ENCODE measurements at regions not wholly inside any gene's neighbourhood (a gene's known extent, or its start where the extent isn't known, plus 50 kb on each side); places are given as distances from the start of the nearest gene placed in this dataset.

- no peak for DNase-seq (ENCODE audit: low read depth in 2 of 2)
These were observed 560.8 kb downstream of the BNC2 start for GRCh38 chr9:16309469-16310271.

- DNase-seq (ENCODE audit: low read depth in 2 of 2): no peak
These were observed 560.0 kb downstream of the BNC2 start for GRCh38 chr9:16310278-16311110.

- DNase-seq (ENCODE audit: low read depth in 2 of 2): no peak
These were observed 558.4 kb downstream of the BNC2 start for GRCh38 chr9:16312116-16312515.

GRCh38 chr9:16312962-16313546 is 557.4 kb downstream of the BNC2 start:
- no peak for DNase-seq (ENCODE audit: low read depth in 2 of 2)

GRCh38 chr9:16314476-16314875 is 556.0 kb downstream of the BNC2 start:
- DNase-seq (ENCODE audit: low read depth in 2 of 2): no peak

GRCh38 chr9:16315720-16316119 is 554.8 kb downstream of the BNC2 start:
- no peak for DNase-seq (ENCODE audit: low read depth in 2 of 2)

- DNase-seq (ENCODE audit: low read depth in 2 of 2): no peak
These were observed 554.0 kb downstream of the BNC2 start for GRCh38 chr9:16316456-16316855.

- DNase-seq (ENCODE audit: low read depth in 2 of 2): no peak
These were observed 553.3 kb downstream of the BNC2 start for GRCh38 chr9:16316911-16317817.

GRCh38 chr9:16318516-16319060 is 551.9 kb downstream of the BNC2 start:
- no peak for DNase-seq (ENCODE audit: low read depth in 2 of 2)

- DNase-seq (ENCODE audit: low read depth in 2 of 2): no peak
These were observed 550.8 kb downstream of the BNC2 start for GRCh38 chr9:16319646-16320045.

- no peak for DNase-seq (ENCODE audit: low read depth in 2 of 2)
These were observed 550.0 kb downstream of the BNC2 start for GRCh38 chr9:16320338-16320902.

GRCh38 chr9:16321461-16322119 is 548.9 kb downstream of the BNC2 start:
- DNase-seq (ENCODE audit: low read depth in 2 of 2): no peak

- DNase-seq (ENCODE audit: low read depth in 2 of 2): no peak
These were observed 547.6 kb downstream of the BNC2 start for GRCh38 chr9:16322849-16323248.

GRCh38 chr9:16325966-16326365 is 544.5 kb downstream of the BNC2 start:
- no peak for DNase-seq (ENCODE audit: low read depth in 2 of 2)

GRCh38 chr9:16328349-16328748 is 542.1 kb downstream of the BNC2 start:
- DNase-seq (ENCODE audit: low read depth in 2 of 2): no peak

GRCh38 chr9:16329671-16330113 is 540.8 kb downstream of the BNC2 start:
- DNase-seq (ENCODE audit: low read depth in 2 of 2): no peak

GRCh38 chr9:16331031-16331430 is 539.4 kb downstream of the BNC2 start:
- DNase-seq (ENCODE audit: low read depth in 2 of 2): no peak

- no peak for DNase-seq (ENCODE audit: low read depth in 2 of 2)
These were observed 538.9 kb downstream of the BNC2 start for GRCh38 chr9:16331527-16331926.

GRCh38 chr9:16333691-16334090 is 536.8 kb downstream of the BNC2 start:
- DNase-seq (ENCODE audit: low read depth in 2 of 2): no peak

Data from stimulated activated CD4-positive, alpha-beta T cell treated with anti-CD3 and anti-CD28 coated beads, Interleukin-1b, Interleukin-23, amount 100 ng/mL, for 4 hours (primary cell).